ENCODE measurements at regions not wholly inside any gene's neighbourhood (a gene's known extent, or its start where the extent isn't known, plus 50 kb on each side); places are given as distances from the start of the nearest gene placed in this dataset.

DNA sequence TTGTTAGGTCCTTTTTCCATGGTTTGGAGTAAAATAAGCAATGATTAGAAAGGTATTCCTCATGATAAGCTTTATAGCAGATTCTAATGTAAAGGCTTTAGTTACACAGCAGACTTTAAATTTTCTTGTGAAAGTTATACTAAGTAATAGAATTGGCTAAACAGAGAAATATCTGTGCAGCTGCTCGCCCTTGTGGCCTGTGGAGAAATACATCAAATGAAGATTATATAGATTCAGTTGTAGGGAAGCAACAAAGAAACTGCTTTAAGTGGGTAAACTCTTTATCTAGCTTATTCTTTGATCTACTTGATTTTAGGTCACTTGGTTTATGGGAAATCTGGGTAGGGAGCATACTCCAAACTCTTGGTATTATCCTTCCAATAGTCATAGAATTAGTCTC is 1269.7 kb upstream of the SPRY2 start:
- Histone ChIP-seq H3K4me3 (replicated peaks in 1 of 3; ENCODE audit: insufficient read depth in 1 of 3, low read depth in 1 of 3, low read length in 3 of 3) (no peak overlapping the region), H3K27me3 (ENCODE audit: control insufficient read depth in 2 of 2, insufficient read depth in 2 of 2, low read length in 2 of 2) (no peaks in the 10 kb centered on the region)
- dilution Hi-C loops (cut with MboI; ENCODE audit: extremely low pct_ligation_motif_present, low sequenced_read_pairs) = no loop called here

More for the DNA sequence above, 1269.7 kb upstream of the SPRY2 start:
- Histone ChIP-seq H3K4me2 (ENCODE audit: insufficient read depth, low read length) (no peak overlapping the region), H3K27ac (ENCODE audit: insufficient read depth, low read depth, low read length) (no peak overlapping the region), H3K9ac (replicated peaks; ENCODE audit: extremely low read depth, insufficient read depth, low read length) (no peak overlapping the region), H3K9me3 (replicated peaks; ENCODE audit: control insufficient read depth, insufficient read depth, low read length) (no peaks in the 10 kb centered on the region), H3K4me1 (ENCODE audit: control insufficient read depth, extremely low read depth, insufficient read depth, low read length) (no peaks in the 10 kb centered on the region), H2AFZ (ENCODE audit: low read depth, low read length) (no peak overlapping the region), H4K20me1 (replicated peaks; ENCODE audit: control insufficient read depth, extremely low read depth, insufficient read depth, low read length) (no peaks in the 10 kb centered on the region), H3K36me3 (ENCODE audit: control insufficient read depth in 2 of 2, extremely low read depth in 1 of 2, insufficient read depth in 2 of 2, low read length in 2 of 2) (no peaks in the 10 kb centered on the region), H3K9me1 (replicated peaks; ENCODE audit: control insufficient read depth, extremely low read depth, insufficient read depth, low read length) (no peaks in the 10 kb centered on the region), H3K79me2 (ENCODE audit: control insufficient read depth, insufficient read depth, low read length) (no peaks in the 10 kb centered on the region)
- BruUV-seq (replicated peaks) = no TSS peak
- intact Hi-C loops (cut with micrococcal nuclease) = no loop called here
- ChIA-PET CTCF (no interaction called here), POLR2A (no interaction called here)
- no peak for FAIRE-seq
- no peak for DNase-seq (ENCODE audit: low read depth, low spot score)
- TF ChIP-seq MYC (IDR thresholded peaks at IDR 0.05; ENCODE audit: low read depth, low read length) (no peak), POLR2AphosphoS5 (IDR thresholded peaks at IDR 0.05; ENCODE audit: insufficient read depth, low read depth, low read length) (no peak), FOS (IDR thresholded peaks at IDR 0.05; ENCODE audit: borderline replicate concordance, insufficient read depth, low read length) (no peak), JUN (IDR thresholded peaks at IDR 0.05; ENCODE audit: borderline replicate concordance, insufficient read depth, insufficient read length, low read depth) (no peak), POLR2A (IDR thresholded peaks at IDR 0.05; ENCODE audit: low read depth, low read length) (no peak), GATA2 (IDR thresholded peaks at IDR 0.05; ENCODE audit: insufficient read depth, insufficient read length, low read depth, low read length) (no peak), EZH2 (IDR thresholded peaks at IDR 0.05; ENCODE audit: borderline replicate concordance, low read depth, low read length, severe bottlenecking) (no peak)
- TF ChIP-seq, protein P1, sequence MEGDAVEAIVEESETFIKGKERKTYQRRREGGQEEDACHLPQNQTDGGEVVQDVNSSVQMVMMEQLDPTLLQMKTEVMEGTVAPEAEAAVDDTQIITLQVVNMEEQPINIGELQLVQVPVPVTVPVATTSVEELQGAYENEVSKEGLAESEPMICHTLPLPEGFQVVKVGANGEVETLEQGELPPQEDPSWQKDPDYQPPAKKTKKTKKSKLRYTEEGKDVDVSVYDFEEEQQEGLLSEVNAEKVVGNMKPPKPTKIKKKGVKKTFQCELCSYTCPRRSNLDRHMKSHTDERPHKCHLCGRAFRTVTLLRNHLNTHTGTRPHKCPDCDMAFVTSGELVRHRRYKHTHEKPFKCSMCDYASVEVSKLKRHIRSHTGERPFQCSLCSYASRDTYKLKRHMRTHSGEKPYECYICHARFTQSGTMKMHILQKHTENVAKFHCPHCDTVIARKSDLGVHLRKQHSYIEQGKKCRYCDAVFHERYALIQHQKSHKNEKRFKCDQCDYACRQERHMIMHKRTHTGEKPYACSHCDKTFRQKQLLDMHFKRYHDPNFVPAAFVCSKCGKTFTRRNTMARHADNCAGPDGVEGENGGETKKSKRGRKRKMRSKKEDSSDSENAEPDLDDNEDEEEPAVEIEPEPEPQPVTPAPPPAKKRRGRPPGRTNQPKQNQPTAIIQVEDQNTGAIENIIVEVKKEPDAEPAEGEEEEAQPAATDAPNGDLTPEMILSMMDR (IDR thresholded peaks at IDR 0.05; ENCODE audit: extremely low read depth in 1 of 2, insufficient read depth in 1 of 2, low read depth in 1 of 2, low read length in 2 of 2) = no peak
- TF ChIP-seq, protein P2, sequence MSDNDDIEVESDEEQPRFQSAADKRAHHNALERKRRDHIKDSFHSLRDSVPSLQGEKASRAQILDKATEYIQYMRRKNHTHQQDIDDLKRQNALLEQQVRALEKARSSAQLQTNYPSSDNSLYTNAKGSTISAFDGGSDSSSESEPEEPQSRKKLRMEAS (IDR thresholded peaks at IDR 0.05; ENCODE audit: insufficient read depth, insufficient read length) = no peak

Measured in endothelial cell of umbilical vein (primary cell).